ENCODE measurements at regions not wholly inside any gene's neighbourhood (a gene's known extent, or its start where the extent isn't known, plus 50 kb on each side); places are given as distances from the start of the nearest gene placed in this dataset.

- no peak for FAIRE-seq
These were observed 391.0 kb upstream of the IRX2 start for GRCh38 chr5:3142261-3143027.

- no peak for FAIRE-seq
These were observed 388.6 kb upstream of the IRX2 start for GRCh38 chr5:3140117-3140516.

GRCh38 chr5:3139499-3139931 is 388.0 kb upstream of the IRX2 start:
- FAIRE-seq, result no peak

- FAIRE-seq, result no peak
These were observed 379.7 kb upstream of the IRX2 start for GRCh38 chr5:3131161-3131560.

- no peak for FAIRE-seq
These were observed 377.8 kb upstream of the IRX2 start for GRCh38 chr5:3129252-3129651.

- no peak for FAIRE-seq
These were observed 376.0 kb upstream of the IRX2 start for GRCh38 chr5:3127423-3127911.

- FAIRE-seq, result no peak
These were observed 375.2 kb upstream of the IRX2 start for GRCh38 chr5:3126639-3127038.

- no peak for FAIRE-seq
These were observed 372.9 kb upstream of the IRX2 start for GRCh38 chr5:3124410-3124809.

GRCh38 chr5:3123763-3124157 is 372.3 kb upstream of the IRX2 start:
- no peak for FAIRE-seq

- FAIRE-seq, result no peak
These were observed 371.7 kb upstream of the IRX2 start for GRCh38 chr5:3122985-3123762.

- peak; percentile 35 for FAIRE-seq
These were observed 370.7 kb upstream of the IRX2 start for GRCh38 chr5:3122216-3122615.

GRCh38 chr5:3121813-3122212 is 370.3 kb upstream of the IRX2 start:
- FAIRE-seq, result no peak

GRCh38 chr5:3120028-3120427 is 368.6 kb upstream of the IRX2 start:
- no peak for FAIRE-seq

- no peak for FAIRE-seq
These were observed 368.0 kb upstream of the IRX2 start for GRCh38 chr5:3119435-3119834.

- no peak for FAIRE-seq
These were observed 366.9 kb upstream of the IRX2 start for GRCh38 chr5:3118340-3118739.

- FAIRE-seq, result no peak
These were observed 364.9 kb upstream of the IRX2 start for GRCh38 chr5:3116366-3116765.

- FAIRE-seq, result no peak
These were observed 363.0 kb upstream of the IRX2 start for GRCh38 chr5:3114467-3114866.

GRCh38 chr5:3110371-3110770 is 358.9 kb upstream of the IRX2 start:
- no peak for FAIRE-seq

GRCh38 chr5:3107156-3107611 is 355.7 kb upstream of the IRX2 start:
- no peak for FAIRE-seq

- FAIRE-seq, result no peak
These were observed 354.1 kb upstream of the IRX2 start for GRCh38 chr5:3105581-3105980.

GRCh38 chr5:3105172-3105571 is 353.7 kb upstream of the IRX2 start:
- no peak for FAIRE-seq

- no peak for FAIRE-seq
These were observed 353.1 kb upstream of the IRX2 start for GRCh38 chr5:3104429-3105060.

- no peak for FAIRE-seq
These were observed 351.9 kb upstream of the IRX2 start for GRCh38 chr5:3103262-3103811.

Measured in endometrium (tissue), 2 donors.